ENCODE measurements at regions not wholly inside any gene's neighbourhood (a gene's known extent, or its start where the extent isn't known, plus 50 kb on each side); places are given as distances from the start of the nearest gene placed in this dataset.

GRCh38 chr18:29196307-29196706 lies 1019.4 kb upstream of the CDH2 start:
- DNase-seq (ENCODE audit: low spot score), result no peak
- 96% methylated on average over 3 of the region's 3 CpGs for WGBS (ENCODE audit: low lambda C conversion rate, missing lambda C conversion rate)
- Histone ChIP-seq H3K9me3 (ENCODE audit: low read depth) (no peaks in the 10 kb centered on the region), H3K27ac (no peak overlapping the region), H3K27me3 (no peaks in the 10 kb centered on the region), H3K79me2 (no peaks in the 10 kb centered on the region), H2AFZ (no peak overlapping the region), H3K4me3 (no peak overlapping the region), H3K9me2 (replicated peaks; ENCODE audit: insufficient read depth) (no peaks in the 10 kb centered on the region), H3K4me2 (no peak overlapping the region), H4K20me1 (ENCODE audit: insufficient read depth, poor library complexity, severe bottlenecking) (no peaks in the 10 kb centered on the region), H3K4me1 (ENCODE audit: insufficient read depth) (no peaks in the 10 kb centered on the region), H3K36me3 (replicated peaks; ENCODE audit: insufficient read depth, low read depth) (no peaks in the 10 kb centered on the region)
- TF ChIP-seq EZH2 (IDR thresholded peaks at IDR 0.05; ENCODE audit: borderline replicate concordance), result no peak
- no peak for TF ChIP-seq CTCF (IDR thresholded peaks at IDR 0.05; ENCODE audit: poor library complexity)
- TF ChIP-seq EZH2phosphoT487 (IDR thresholded peaks at IDR 0.05; ENCODE audit: low read depth, severe bottlenecking, unreplicated experiment), result no peak

- Histone ChIP-seq H3K9me2 (replicated peaks; ENCODE audit: insufficient read depth) (no peaks in the 10 kb centered on the region), H3K4me1 (ENCODE audit: insufficient read depth) (no peaks in the 10 kb centered on the region), H3K27ac (no peak overlapping the region), H3K79me2 (no peaks in the 10 kb centered on the region), H3K9me3 (ENCODE audit: low read depth) (no peaks in the 10 kb centered on the region), H3K4me3 (no peak overlapping the region), H3K36me3 (replicated peaks; ENCODE audit: insufficient read depth, low read depth) (no peaks in the 10 kb centered on the region), H2AFZ (no peak overlapping the region), H3K4me2 (no peak overlapping the region), H4K20me1 (ENCODE audit: insufficient read depth, poor library complexity, severe bottlenecking) (no peaks in the 10 kb centered on the region), H3K27me3 (no peaks in the 10 kb centered on the region)
- TF ChIP-seq EZH2 (IDR thresholded peaks at IDR 0.05; ENCODE audit: borderline replicate concordance), result no peak
- peak; percentile 19 for TF ChIP-seq CTCF (IDR thresholded peaks at IDR 0.05; ENCODE audit: poor library complexity)
- WGBS (ENCODE audit: low lambda C conversion rate, missing lambda C conversion rate), result 73% methylated on average over 3 of the region's 3 CpGs
- DNase-seq (ENCODE audit: low spot score), result no peak
These were observed 1014.3 kb upstream of the CDH2 start for GRCh38 chr18:29191263-29191662.

- no peak overlapping the region for H3K27ac ChIP-seq
- H3K4me3 ChIP-seq, result no peak overlapping the region
- H2AFZ ChIP-seq, result no peak overlapping the region
- DNase-seq (ENCODE audit: low spot score), result no peak
- no peaks in the 10 kb centered on the region for H3K36me3 ChIP-seq (replicated peaks; ENCODE audit: insufficient read depth, low read depth)
- no peaks in the 10 kb centered on the region for H3K9me2 ChIP-seq (replicated peaks; ENCODE audit: insufficient read depth)
- H4K20me1 ChIP-seq (ENCODE audit: insufficient read depth, poor library complexity, severe bottlenecking), result no peaks in the 10 kb centered on the region
- H3K9me3 ChIP-seq (ENCODE audit: low read depth), result no peaks in the 10 kb centered on the region
- H3K4me2 ChIP-seq, result no peak overlapping the region
- TF ChIP-seq EZH2 (IDR thresholded peaks at IDR 0.05; ENCODE audit: borderline replicate concordance), result no peak
- TF ChIP-seq CTCF (IDR thresholded peaks at IDR 0.05; ENCODE audit: poor library complexity), result no peak
- no peak for TF ChIP-seq EZH2phosphoT487 (IDR thresholded peaks at IDR 0.05; ENCODE audit: low read depth, severe bottlenecking, unreplicated experiment)
- no peaks in the 10 kb centered on the region for H3K79me2 ChIP-seq
- no peaks in the 10 kb centered on the region for H3K4me1 ChIP-seq (ENCODE audit: insufficient read depth)
- no peaks in the 10 kb centered on the region for H3K27me3 ChIP-seq
These were observed 1011.8 kb upstream of the CDH2 start for GRCh38 chr18:29188760-29189159.

- no peaks in the 10 kb centered on the region for H4K20me1 ChIP-seq (ENCODE audit: insufficient read depth, poor library complexity, severe bottlenecking)
- no peak overlapping the region for H3K4me3 ChIP-seq
- H2AFZ ChIP-seq, result no peak overlapping the region
- H3K4me1 ChIP-seq (ENCODE audit: insufficient read depth), result no peaks in the 10 kb centered on the region
- no peak overlapping the region for H3K27ac ChIP-seq
- H3K9me3 ChIP-seq (ENCODE audit: low read depth), result no peaks in the 10 kb centered on the region
- WGBS (ENCODE audit: low lambda C conversion rate, missing lambda C conversion rate), result 74% methylated on average over 1 of the region's 1 CpG
- H3K9me2 ChIP-seq (replicated peaks; ENCODE audit: insufficient read depth), result no peaks in the 10 kb centered on the region
- no peaks in the 10 kb centered on the region for H3K36me3 ChIP-seq (replicated peaks; ENCODE audit: insufficient read depth, low read depth)
- DNase-seq (ENCODE audit: low spot score), result no peak
- no peak for TF ChIP-seq CTCF (IDR thresholded peaks at IDR 0.05; ENCODE audit: poor library complexity)
- no peak for TF ChIP-seq EZH2 (IDR thresholded peaks at IDR 0.05; ENCODE audit: borderline replicate concordance)
- no peak for TF ChIP-seq EZH2phosphoT487 (IDR thresholded peaks at IDR 0.05; ENCODE audit: low read depth, severe bottlenecking, unreplicated experiment)
- no peak overlapping the region for H3K4me2 ChIP-seq
- H3K79me2 ChIP-seq, result no peaks in the 10 kb centered on the region
- H3K27me3 ChIP-seq, result no peaks in the 10 kb centered on the region
These were observed 1008.9 kb upstream of the CDH2 start for GRCh38 chr18:29185801-29186200.

All from hepatocyte (in vitro differentiated cells).